Stimulated activated CD4-positive, alpha-beta T cell treated with anti-CD3 and anti-CD28 coated beads, Interleukin-4, amount 100 ng/mL, for 1 hour (primary cell): ENCODE measurements at regions not wholly inside any gene's neighbourhood (a gene's known extent, or its start where the extent isn't known, plus 50 kb on each side); places are given as distances from the start of the nearest gene placed in this dataset.
"Not testable (repeated sequence)": the region's sequence is repeated elsewhere in the genome, so short reads cannot be mapped to it uniquely, and the experiment has no call there.

Experiments used
- DNase-seq: peaks from one replicate; pipeline ENCODE4 v3.0.0-alpha.2; 2020

DNA sequence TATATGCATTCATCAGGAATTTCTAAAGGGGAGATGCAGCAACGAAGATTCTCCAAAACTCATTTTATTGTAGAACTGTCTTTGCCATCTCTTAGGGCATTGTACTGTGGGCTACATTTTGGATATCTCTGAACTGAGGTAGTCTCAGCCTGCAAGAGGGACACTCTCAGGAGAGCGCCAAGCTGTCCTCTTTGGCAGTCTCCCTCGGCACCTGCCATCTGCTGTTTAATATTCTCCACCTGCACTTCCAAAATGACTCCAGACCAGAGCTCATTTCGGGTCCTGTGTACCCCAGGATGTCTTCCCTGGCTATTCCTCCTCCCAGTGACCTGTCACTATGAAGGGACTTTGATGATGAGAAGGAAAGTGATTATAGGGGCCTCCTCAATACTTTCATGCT, 356.3 kb upstream of the C1orf174 start:
- no peak for DNase-seq

DNA sequence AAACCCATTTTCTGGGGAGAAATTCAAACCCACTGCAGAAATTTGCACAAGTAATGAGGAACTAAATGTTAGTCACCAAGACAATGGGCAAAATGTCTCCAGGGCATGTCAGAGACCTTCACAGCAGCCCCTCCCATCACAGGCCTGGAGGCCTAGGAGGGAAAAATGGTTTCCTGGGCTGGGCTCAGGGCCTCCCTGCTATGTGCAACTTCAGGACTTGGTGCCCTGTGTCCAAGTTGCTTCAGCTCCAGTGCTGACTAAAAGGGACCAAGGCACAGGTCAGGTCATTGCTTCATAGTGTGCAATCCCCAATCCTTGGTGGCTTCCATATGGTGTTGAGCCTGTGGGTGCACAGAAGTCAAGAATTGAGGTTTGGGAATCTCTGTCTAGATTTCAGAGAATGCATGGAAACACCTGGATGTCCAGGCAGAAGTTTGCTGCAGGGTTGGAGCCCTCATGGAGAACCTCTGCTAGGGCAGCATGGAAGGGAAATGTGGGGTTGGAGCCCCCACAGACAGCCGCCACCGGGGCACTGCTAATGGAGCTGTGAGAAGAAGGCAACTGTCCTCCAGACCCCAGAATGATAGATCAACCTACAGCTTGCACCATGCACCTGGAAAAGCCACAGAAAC, 358.2 kb upstream of the C1orf174 start:
- not testable (repeated sequence) for DNase-seq

DNA sequence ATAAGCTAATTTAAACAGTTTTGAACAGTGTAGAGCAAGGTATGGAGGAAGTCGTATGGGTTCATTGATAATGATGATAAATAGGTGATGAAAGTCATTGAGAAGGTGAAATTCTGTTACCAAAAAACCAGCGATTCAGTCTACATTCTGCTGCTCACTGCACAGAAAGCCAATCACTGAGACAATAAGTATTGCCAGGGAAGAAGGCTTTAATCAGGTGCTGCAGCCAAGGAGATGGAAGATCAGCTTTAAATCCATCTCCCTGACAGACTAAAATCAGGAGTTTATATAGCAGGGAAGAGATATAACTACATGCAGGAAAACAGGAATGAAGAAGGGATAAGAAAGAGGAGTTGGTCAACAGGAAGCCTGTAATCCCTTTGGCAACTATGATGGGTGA, 361.3 kb upstream of the C1orf174 start:
- no peak for DNase-seq

DNA sequence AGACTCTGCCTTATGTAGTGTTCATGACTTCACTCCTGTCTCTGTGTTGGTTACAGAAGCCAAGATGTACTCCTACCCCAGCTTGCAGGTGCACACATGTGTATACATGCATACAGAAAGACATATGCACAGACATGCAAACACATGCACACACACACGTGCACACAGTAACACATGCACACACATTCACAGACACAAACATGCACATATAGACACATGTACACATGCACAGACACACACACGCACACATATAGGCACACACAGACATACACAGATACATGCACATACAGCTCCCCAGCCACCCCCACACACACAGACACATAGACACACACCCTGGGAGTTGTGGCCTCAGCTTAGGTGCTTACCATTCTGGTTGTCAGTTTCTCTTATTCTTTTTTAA, 362.6 kb upstream of the C1orf174 start:
- no peak for DNase-seq

DNA sequence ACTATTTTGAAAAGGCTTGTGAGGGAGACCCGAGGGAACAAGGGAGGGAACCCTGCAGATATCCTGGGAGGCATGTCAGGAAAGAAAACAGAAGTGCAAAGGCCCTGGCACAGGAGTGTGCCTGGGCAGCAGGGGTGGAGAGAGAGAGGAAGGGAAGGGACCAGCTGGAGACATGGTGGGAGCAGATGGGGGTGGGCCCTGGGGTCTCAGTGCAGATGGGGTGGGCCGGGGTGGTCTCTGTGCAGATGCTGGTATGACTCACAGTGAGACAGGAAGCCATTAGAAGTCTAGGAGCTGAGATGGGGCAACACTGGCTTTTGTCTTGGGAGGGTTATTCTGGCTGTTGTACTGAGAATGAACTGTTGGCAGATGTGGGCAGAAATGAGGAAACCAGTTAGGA, 363.6 kb upstream of the C1orf174 start:
- DNase-seq = no peak

DNA sequence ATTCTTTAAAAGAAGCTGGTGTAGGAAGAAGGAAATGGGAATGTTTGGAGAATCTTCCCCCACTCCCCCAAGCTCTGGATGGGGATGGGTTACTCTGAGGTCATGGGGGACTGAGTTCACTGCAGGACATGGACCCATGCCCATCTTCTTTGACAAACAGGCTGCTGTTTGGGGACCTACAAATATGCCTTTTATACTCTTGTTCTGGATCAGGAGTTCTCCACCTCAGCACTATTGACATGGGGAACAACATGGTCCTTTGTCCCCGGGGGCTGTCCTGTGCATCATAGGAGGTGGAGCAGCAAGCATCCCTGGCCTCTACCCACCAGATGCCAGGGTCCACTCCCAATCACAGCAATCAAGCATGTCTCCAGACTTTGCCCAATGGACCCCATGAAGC, 365.8 kb upstream of the C1orf174 start:
- no peak for DNase-seq

DNA sequence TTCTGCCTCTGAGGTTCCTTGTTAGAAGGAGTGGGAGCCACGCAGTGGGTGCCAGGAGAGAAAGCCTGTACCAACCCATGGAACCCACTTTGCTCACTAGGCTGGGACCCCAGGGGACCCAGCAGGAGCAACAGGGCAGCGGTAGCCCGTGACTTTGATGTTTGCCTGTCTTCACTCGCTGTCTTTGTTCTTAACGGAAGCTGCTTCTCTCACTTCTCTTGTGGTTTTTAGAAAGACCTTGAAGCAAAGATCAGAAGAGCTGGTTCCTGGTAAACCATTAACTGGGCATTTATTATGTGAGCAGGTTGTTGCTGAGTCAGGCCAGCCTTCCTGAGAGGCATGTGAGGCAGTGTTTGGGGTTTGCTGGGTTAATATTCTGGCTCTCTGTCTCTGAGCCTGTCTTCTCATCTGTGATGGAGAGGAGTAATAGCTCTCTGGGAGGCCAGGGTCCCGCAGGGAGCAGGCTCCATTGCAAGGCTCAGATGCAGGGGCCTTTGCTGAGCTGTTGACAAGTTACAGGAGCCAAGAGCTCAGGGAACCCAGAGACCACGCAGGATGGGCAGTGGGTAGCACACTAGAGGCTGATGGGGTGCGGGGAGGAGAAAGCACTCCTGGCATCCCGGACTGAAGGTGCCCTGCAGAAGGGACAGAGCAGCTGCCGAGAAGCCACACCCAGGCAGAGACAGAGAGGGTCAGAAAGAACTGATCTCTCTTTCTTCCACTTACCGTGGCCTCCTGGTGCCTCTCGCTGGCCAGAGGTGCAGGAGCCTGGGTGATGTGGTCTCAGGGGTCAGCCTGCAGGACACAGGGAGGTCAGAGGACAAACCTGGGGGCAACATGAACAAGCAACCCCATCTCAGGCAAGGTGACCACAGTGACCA, 367.5 kb upstream of the C1orf174 start:
- no peak for DNase-seq

DNA sequence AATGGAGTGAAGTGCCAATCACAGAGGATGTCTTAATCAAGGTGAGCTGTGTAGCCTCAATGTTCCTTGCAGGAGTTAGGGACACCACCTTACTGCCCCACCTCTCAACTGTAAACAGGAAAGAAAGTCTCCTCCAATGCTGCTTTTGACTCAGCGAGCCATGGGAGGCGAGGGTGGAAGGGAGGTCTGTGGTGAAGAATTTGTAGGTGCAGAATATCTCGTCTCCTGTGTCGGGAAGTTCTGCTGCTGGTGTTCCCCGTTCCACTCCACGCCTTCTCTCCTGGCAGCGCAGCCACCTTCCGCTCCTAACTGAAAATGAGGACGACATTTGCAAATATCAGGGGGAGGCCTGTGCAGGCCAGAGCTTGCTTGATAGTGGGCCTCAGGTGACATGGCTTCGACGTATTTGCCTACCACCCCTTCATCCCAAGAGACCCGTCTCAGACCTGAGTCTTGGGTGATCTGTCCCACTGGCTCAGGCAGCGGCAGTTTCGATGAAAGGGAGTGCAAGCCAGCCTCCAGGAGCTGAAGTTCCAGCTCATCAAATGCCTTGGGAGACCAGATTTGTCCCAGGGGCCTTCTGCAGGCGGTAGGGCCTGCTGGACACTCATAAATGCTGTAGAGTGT, 368.3 kb upstream of the C1orf174 start:
- no peak for DNase-seq

DNA sequence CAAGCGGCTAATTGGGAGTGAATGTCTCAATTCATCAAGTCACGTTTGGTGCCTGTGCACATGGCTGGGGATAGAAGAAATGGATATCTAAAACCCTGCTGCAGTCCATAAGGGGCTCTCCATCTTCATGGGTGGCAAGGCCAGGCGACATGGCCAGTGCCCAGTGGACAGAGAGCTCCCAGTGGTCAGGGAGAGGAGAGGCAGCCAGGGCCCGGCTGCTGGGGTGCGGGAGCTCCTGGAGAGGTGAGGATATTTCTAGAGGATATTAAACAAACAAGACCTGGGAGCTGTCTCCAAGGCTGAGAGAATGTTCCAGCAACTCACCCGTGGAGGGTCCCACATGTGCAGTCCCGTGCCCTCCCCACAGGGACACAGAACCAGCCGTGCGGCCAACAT, 368.8 kb upstream of the C1orf174 start:
- no peak for DNase-seq

DNA sequence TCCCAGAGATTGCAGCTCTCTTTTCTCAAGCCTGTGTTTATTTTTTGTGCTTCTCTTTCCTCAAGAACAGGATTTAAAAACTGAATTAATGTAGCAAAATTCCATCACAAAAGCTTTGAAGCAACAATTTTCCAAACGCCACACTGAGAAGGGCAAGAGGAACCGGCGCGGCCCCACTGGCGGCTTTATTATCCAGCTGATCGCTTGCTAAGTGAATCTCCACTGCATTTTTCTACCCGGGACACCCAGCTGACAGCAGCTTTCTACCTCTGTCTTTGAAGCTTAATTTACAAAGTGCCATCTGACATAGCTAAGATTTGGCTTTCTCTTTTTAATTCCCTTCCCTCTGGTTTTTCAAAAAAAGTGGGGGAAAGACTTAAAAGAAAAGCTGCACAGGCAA, 369.3 kb upstream of the C1orf174 start:
- DNase-seq = no peak

DNA sequence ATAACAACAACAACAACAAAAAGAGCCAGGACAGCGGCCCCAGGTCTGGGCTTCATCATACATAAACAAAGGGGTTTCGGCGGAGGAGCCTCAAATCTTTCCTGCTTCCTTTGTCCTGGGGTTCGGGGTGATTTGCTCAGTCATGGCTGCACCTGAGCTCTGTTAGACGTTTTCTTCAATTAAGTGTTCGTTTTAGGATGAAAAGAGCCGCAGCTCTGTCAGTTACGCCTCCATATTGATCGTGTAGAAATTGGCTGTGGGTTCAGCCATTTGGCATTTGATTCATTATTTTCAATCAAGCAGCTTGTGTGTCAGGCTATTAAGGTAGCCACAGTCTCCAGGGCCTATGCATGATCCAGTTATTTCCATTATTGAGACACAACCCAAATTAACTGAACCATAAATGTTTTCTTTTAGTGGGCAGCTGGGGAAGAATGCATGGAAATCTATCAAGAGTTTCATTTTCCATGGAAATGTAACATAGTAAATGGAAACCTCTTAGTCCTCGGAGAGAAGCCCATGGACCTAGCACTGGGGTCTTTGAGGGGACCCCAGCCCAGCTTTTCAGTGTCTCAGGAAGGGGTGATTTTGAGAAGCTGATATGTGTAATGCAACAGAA, 370.0 kb upstream of the C1orf174 start:
- no peak for DNase-seq

DNA sequence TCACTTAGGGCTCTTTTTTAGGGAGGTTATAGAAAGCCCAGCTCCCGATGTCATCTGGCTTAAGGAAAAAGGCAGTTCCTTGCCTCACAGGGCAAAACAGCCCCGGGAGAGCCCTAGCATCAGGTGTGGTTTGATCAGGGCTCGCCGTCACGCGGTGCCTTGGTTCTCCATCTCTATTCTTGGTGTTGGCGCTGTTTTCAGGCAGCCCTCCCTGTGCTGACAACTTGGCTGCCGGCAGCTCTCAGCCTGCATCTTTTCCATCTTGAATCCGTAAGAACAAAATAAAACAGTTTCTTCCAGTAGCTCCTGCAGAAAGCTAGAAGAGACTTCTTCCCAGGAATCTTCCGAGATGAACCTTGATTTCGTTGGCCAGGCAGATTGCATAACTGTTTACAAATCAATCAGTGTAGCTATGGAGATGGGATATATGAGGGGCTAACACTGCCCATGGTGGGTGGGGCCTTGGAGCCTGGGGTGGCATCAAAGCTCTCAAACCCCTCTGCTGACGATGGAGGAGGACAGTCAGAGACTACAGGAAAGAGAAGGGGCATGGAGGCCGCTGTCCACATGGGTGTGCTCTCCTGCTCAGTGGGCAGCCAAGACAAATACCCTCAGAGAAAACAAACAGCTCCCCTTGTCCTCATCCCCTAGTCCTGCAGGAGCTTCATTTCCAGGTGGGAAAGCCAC, 370.7 kb upstream of the C1orf174 start:
- no peak for DNase-seq

DNA sequence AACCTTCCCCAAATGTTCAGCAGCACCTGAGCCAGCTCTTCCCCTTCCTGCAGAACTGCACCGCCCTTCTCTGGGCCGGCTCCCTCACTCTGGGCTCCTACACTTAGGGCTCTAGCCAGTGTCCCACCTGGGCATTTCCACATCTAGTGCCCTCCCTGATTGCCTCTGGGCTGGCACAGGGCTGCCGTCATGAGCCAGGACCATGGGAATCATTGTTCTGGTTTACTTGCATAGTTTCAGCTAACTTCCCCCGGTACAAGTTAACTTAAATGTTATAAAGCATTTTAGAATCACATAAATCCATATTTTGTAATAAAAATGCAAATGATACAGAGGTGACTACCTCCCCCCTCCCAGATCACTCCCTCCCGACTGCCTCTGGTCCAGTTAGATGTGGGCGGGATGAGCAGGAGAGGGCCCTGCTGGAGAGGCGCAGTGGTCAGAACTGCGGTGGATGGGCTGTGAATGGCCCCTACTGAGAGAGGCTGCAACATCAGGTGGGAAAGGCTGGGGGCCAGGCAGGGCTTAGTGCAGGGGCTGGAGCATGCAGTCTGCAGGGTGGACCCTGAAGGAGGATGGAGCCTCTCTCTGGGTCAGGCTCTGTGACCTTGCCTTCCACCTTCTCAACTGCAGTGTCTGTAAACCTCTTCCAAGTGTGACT, 371.4 kb upstream of the C1orf174 start:
- no peak for DNase-seq

DNA sequence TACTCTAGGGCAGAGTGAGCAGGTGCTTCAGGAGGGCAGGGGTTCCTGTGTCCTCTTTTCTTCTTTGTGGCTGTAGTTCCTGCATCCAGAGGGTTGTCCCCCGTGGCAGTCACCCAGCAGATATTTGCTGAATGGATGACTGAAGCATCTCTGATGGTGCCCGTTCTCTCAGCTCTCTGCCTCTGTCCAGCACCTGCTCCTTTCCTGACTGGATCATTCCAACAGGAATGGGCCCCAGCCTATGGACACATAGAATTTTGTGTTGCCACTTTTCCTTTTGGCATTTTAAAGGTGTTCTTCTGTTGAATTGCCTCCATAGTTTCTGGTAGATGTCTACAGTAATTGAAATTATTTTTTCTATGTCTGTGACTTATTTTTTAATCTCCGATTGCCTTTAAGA, 372.5 kb upstream of the C1orf174 start:
- no peak for DNase-seq

DNA sequence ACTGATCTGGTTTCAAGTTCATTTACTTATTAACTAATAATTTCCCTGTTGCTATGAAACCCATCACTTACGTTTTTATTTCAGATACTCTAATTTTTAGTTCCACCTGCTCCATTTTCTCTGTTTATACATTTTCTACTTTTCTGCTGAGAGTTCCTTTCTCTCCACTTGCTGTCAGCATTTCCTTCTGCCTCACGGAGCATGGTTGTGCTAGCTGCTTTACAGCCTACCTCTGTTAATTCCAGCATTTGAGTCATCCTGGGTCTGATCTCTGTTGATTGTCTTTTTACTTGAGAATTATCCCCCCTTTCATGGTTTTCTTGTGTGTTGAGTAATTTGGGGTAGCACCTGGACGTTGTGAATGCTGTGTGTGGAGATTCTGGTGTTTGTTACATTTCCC, 373.2 kb upstream of the C1orf174 start:
- no peak for DNase-seq

DNA sequence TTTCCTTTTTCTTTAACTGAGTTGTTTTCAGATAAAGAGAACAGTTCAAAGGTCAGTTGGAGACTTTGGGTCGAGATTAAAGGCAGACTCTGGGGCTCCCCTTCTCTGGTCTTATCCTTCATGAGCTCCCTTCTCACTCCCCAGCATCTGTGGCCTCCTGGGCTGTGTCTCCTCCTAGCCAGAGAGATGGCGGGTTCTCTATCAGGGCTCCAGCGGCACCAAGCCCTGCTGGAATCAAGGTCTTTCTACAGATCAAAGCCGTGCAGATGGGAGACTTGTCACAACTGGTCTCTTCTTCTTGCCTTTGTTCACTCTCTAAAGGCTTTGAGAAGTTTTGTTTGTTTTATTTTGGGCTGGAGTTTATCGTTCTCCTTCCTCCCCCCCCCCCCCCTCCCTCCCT, 373.7 kb upstream of the C1orf174 start:
- no peak for DNase-seq

DNA sequence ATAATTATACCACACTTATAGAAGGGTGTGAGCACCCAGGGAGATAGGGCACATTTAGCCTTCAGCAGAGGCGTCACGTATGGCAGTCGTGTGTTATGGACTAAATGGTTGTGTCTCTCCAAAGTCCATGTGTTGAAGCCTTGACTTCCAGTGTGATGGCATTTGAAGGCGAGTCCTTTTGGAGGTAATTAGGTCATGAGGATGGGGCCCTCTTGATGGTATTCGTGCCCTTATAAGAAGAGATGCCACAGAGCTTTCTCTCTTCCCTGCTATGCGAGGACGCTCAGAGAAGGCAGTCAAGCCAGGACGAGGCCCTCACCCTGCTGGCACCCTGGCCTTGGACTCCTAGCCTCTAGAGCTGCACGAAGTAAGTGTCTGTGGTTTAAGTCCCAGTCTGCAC, 375.0 kb upstream of the C1orf174 start:
- no peak for DNase-seq

DNA sequence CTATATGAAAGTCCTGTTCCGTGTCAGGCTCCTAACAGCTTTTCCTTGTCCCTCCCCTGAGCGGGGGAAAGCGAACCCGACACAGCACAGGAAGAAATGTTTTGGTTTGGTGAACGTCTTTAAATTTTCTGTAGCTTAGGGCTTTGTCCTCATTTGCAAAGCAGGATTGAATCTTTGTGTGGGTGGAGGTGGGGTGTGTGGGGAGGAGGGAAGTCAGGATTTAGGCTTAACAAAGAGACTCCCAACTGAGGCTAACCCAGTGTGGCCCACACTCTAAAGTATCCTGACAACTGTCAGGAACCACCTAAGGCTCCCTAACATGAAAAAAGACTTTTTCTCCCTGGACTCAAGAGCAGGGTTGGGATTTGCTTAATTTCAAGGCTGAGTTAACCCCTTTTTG, 376.2 kb upstream of the C1orf174 start:
- DNase-seq = no peak

DNA sequence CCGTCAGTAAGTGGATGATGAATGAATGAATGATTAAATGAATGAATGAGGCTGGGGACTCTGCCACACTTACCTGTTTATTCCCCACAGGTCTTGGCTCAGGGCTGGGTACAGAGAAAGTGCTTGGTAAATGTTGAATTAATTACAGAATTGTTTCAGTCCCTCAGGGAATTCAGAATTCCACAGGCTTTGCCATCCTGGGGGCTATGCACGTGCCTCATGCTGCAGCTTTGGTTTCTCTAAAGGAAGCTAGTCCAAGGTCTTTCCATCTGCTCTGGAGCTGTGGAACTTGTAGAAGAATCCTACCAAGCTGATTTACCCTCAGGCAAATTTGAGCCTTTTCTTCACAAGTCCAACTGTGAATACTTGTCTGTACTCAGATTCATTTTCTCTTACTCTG, 376.8 kb upstream of the AJAP1 start:
- DNase-seq = no peak

DNA sequence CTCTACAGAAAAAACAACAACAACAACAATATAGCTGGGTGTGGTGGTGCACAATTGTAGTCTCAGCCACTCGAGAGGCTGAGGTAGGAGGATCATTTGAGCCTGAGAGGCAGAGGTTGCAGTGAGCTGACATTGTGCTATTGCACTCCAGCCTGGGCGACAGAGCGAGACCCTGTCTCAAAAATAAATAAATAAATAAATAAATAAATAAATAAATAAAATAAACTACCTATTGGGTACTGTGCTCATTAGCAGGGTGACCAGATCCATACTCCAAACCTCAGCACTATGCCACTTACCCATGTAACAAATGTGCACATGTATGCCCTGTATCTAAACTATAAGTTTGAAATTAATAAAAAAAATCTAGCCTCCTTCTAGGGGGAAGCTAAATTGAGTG, 369.4 kb upstream of the AJAP1 start:
- no peak for DNase-seq

DNA sequence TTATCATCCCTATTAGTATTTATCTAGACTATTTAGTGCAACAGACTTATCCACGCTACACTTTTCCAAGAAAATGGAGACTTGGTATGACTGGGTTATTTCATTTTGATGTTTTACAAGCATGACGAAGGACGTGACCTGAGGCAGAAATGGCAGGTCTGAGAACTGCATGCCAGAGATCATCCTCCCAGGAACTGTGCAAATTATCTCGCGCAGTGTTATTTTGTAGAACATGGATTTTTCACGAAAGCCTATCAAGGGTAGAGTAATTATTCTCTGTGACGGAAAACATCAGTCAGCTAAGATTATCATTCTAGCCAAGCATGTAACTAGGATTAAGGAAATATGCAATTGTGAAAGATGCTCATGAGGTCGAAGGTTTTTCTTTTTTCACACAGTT, 361.5 kb upstream of the AJAP1 start:
- no peak for DNase-seq

DNA sequence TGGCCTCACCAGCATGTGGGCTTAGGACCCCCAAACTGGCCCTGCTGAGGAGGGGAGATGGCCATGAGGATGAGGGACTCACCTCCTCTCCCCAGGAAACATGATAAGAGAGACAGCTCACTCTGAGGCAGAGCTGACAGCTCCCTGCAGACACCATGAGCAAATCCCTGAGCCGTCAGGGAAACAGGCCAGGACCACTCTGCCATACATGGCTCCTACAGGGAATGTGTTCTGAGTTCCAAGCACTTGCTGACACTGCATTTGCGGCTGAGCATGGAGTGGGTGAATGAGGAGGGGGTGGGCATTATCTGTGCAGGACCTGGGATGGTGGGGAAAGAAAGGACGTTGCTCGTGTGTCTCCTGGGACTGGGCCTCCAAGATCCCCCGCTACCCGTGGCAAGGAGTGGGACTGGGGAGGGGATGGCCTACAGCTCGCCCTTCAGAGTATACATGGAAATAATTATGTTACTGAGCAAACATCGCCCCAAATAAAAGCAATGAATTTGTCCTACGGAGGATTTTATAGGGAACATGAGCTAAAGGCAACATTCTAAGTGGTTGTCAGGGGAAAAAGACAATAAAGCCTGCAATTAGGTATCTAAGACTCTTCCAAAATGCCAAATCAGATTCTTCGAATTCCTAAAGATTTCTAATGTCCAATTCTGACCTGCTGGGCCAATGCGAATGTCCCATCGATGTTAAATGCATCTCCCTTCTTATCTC, 355.9 kb upstream of the AJAP1 start:
- no peak for DNase-seq
